Ectodermal cell (in vitro differentiated cells): ENCODE measurements at regions not wholly inside any gene's neighbourhood (a gene's known extent, or its start where the extent isn't known, plus 50 kb on each side); places are given as distances from the start of the nearest gene placed in this dataset.

Experiments used
- H3K27ac ChIP-seq: 2 replicates; pipeline ENCODE4 v1.7.0; 2013; ENCODE audit warnings: mild to moderate bottlenecking, low read depth, low read length; ENCODE audit not compliant: insufficient read depth, poor library complexity, severe bottlenecking
- H3K27me3 ChIP-seq: 2 replicates; pipeline ENCODE4 v1.7.0; 2013; ENCODE audit warnings: mild to moderate bottlenecking, low read length; ENCODE audit not compliant: insufficient read depth, control insufficient read depth, poor library complexity, severe bottlenecking
- H3K36me3 ChIP-seq: one replicate; pipeline ENCODE4 v1.7.0; 2013; ENCODE audit warnings: low read length; ENCODE audit not compliant: control insufficient read depth, insufficient read depth
- H3K4me1 ChIP-seq: one replicate; pipeline ENCODE4 v1.7.0; 2013; ENCODE audit warnings: low read length; ENCODE audit not compliant: control insufficient read depth, insufficient read depth
- H3K4me3 ChIP-seq: 2 replicates; pipeline ENCODE4 v1.7.0; 2013; ENCODE audit warnings: low read depth, low read length, control low read depth; ENCODE audit not compliant: insufficient read depth
- H3K9me3 ChIP-seq: 2 replicates; pipeline ENCODE4 v1.7.0; 2013; ENCODE audit warnings: mild to moderate bottlenecking, low read length, moderate library complexity; ENCODE audit not compliant: control insufficient read depth
- WGBS, 2 experiments: methylation state at CpG; one replicate each; pipeline ENCODE4 v1.1.7; 2013; ENCODE audit warnings: missing lambda C conversion rate in 2 of 2; 5-methylcytosine and 5-hydroxymethylcytosine counted together

- Histone ChIP-seq H3K27ac (no peak overlapping the region), H3K9me3 (no peaks in the 10 kb centered on the region), H3K27me3 (no peaks in the 10 kb centered on the region), H3K4me3 (no peak overlapping the region), H3K4me1 (no peaks in the 10 kb centered on the region), H3K36me3 (no peaks in the 10 kb centered on the region)
- 90 to 100% methylated on average over 1 to 3 of the region's 3 CpGs for WGBS, 2 experiments
Observed at GRCh38 chr5:19408149-19408548, 579.9 kb downstream of the CDH18 start.

DNA sequence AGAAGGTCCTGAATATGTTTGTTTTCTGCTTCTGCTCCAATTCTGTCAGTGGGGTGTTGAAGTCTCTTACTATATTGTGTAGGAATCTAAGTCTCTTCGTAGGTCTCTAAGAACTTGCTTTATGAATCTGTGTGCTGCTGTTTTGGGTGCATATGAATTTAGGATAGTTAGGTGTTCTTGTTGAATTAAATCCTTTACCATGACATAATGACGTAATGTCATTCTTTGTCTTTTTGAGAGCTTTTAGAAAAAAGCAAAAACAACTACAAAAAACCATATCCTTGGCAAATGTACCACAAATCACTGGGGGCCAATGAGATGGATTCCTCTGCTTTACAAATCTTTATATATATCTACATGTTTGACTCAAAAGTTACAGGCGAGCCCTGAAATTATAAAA, 576.1 kb downstream of the CDH18 start:
- Histone ChIP-seq H3K9me3 (no peaks in the 10 kb centered on the region), H3K27ac (no peak overlapping the region), H3K27me3 (no peaks in the 10 kb centered on the region), H3K36me3 (no peaks in the 10 kb centered on the region), H3K4me3 (no peak overlapping the region), H3K4me1 (no peaks in the 10 kb centered on the region)
- WGBS, 2 experiments, result 90 to 97% methylated on average over 2 to 3 of the region's 3 CpGs
